ENCODE measurements at regions not wholly inside any gene's neighbourhood (a gene's known extent, or its start where the extent isn't known, plus 50 kb on each side); places are given as distances from the start of the nearest gene placed in this dataset.

- WGBS, 2 donors, result 22 to 26% methylated on average over 14 of the region's 14 CpGs
- Histone ChIP-seq H3K27me3 (no peaks in the 10 kb centered on the region), H3K4me1 (peaks cover 17% of the 10 kb centered on the region), H3K9me3 (no peaks in the 10 kb centered on the region), H3K4me3 (no peak overlapping the region), H3K27ac (peak overlapping the region in 2 of 4 donors; percentile 29 to 37), H3K36me3 (replicated peaks in 1 of 2; ENCODE audit: insufficient read depth in 1 of 2, low read depth in 2 of 2) (no peaks in the 10 kb centered on the region)
- ATAC-seq, result peak; percentile 59
- DNase-seq, result peak in 3 of 4 donors; percentile 18 to 35 (median 27)
- intact Hi-C loops (cut with DNase I), result no loop called here
- TF ChIP-seq CTCF (IDR thresholded peaks at IDR 0.05), result no peak
- TF ChIP-seq POLR2A (IDR thresholded peaks at IDR 0.05), result no peak
Measured at GRCh38 chr1:43039228-43040055, 80.8 kb upstream of the SLC2A1 start.

DNA sequence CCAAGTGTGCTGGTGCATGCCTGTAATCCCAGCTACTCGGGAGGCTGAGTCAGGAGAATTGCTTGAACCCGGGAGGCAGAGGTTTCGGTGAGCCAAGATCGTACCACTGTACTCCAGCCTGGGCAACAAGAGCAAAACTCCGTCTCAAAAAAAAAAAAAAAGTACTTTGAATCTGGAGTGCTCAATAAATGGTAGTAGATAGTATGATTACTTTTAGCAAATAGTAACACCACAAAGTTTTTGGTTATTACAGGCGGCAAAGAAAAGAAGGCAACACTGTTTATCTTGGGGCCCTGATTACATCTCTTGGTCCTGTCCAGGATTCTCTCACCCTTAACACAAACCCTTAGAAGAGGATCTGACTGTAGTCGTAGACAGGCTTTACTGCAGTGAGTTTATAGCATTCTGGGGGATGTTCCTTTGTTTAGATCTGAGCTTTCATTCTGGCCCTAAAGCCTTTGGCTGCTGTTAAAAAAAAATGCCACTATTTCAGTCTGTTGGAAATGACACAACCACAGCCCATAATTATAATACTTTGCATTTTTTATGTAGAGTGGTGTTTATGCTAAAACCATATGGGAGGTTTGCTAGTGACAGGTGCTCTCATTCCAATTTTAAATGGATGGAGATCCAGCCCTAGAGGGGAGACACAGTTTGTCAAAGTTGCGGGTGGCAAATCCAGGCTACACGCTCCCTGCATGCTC is 79.7 kb upstream of the SLC2A1 start:
- Histone ChIP-seq H3K4me3 (no peak overlapping the region), H3K36me3 (replicated peaks in 1 of 2; ENCODE audit: insufficient read depth in 1 of 2, low read depth in 2 of 2) (no peaks in the 10 kb centered on the region), H3K27me3 (no peaks in the 10 kb centered on the region), H3K27ac (no peak overlapping the region), H3K4me1 (peaks cover 14% of the 10 kb centered on the region), H3K9me3 (no peaks in the 10 kb centered on the region)
- intact Hi-C loops (cut with DNase I), result no loop called here
- DNase-seq (no peak), ATAC-seq (no peak)
- WGBS, 2 donors, result 89% methylated on average over 9 of the region's 9 CpGs
- no peak for TF ChIP-seq CTCF (IDR thresholded peaks at IDR 0.05)
- TF ChIP-seq POLR2A (IDR thresholded peaks at IDR 0.05), result no peak

DNA sequence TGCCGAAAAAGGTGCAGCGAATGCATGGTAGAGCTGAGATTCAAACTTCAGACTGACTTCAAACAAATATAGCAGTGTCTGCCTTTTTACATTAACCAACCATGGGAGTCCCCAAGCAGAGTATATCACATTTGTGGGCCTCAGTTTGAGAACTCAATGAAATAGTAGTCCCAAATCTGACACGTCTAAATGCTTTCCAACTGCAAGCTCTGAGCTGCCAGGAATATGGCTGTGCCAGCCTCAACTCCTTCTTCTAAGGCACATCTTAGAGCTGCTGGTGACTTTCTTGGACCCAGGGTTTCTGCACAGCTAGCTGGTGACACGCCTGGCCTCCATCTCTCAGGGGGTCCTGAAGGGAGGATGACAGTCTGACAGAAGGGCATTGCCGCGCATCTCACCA is 78.8 kb upstream of the SLC2A1 start:
- DNase-seq (no peak), ATAC-seq (no peak)
- Histone ChIP-seq H3K4me3 (no peak overlapping the region), H3K27me3 (no peaks in the 10 kb centered on the region), H3K36me3 (replicated peaks in 1 of 2; ENCODE audit: insufficient read depth in 1 of 2, low read depth in 2 of 2) (no peaks in the 10 kb centered on the region), H3K4me1 (peaks cover 14% of the 10 kb centered on the region), H3K9me3 (no peaks in the 10 kb centered on the region), H3K27ac (no peak overlapping the region)
- TF ChIP-seq POLR2A (IDR thresholded peaks at IDR 0.05) (no peak), CTCF (IDR thresholded peaks at IDR 0.05) (no peak)
- WGBS, 2 donors, result 88 to 90% methylated on average over 6 of the region's 6 CpGs
- intact Hi-C loops (cut with DNase I), result no loop called here

DNA sequence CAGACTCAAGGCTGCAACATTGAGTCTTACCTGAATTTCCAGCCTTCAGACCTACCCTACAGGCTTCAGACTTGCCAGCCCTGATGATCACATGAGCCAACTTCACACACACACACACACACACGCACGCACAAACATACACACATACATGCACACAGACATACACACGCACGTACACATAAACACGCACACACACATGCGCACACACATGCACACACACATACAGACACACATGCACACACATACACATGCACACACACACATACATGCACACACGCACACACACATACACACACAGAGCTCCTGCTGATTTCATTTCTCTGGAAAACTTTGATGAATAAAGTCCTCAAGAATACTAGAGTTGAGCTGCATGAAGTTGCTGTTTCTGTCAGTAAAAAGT is 78.3 kb upstream of the SLC2A1 start:
- H3K4me1 ChIP-seq, result peaks cover 14% of the 10 kb centered on the region
- H3K9me3 ChIP-seq, result no peaks in the 10 kb centered on the region
- DNase-seq, result no peak
- 81 to 90% methylated on average over 7 of the region's 7 CpGs for WGBS, 2 donors
- intact Hi-C loops (cut with DNase I), result no loop called here
- H3K27me3 ChIP-seq, result no peaks in the 10 kb centered on the region
- no peak for TF ChIP-seq CTCF (IDR thresholded peaks at IDR 0.05)
- TF ChIP-seq POLR2A (IDR thresholded peaks at IDR 0.05), result no peak
- no peak overlapping the region for H3K4me3 ChIP-seq
- no peaks in the 10 kb centered on the region for H3K36me3 ChIP-seq (replicated peaks in 1 of 2; ENCODE audit: insufficient read depth in 1 of 2, low read depth in 2 of 2)
- ATAC-seq, result no peak
- H3K27ac ChIP-seq, result no peak overlapping the region

Measured in body of pancreas (tissue), 4 donors.